Activated CD8-positive, alpha-beta memory T cell treated with anti-CD3 and anti-CD28 coated beads for 4 hours (primary cell): ENCODE measurements at regions not wholly inside any gene's neighbourhood (a gene's known extent, or its start where the extent isn't known, plus 50 kb on each side); places are given as distances from the start of the nearest gene placed in this dataset.

Experiments used
- DNase-seq, 2 donors: peaks; one replicate each; pipeline ENCODE4 v3.0.0-alpha.2; 2020; ENCODE audit warnings: low read depth in 2 of 2

GRCh38 chr1:58891347-58891746, 107.5 kb upstream of the JUN start:
- no peak for DNase-seq

- DNase-seq = no peak
Measured at GRCh38 chr1:58893257-58893869, 109.5 kb upstream of the JUN start.

- no peak for DNase-seq
Measured at GRCh38 chr1:58895082-58895481, 111.2 kb upstream of the JUN start.

GRCh38 chr1:58895559-58896145, 111.8 kb upstream of the JUN start:
- no peak for DNase-seq

GRCh38 chr1:58896246-58897183, 112.7 kb upstream of the JUN start:
- DNase-seq = no peak

GRCh38 chr1:58898739-58899586, 115.1 kb upstream of the JUN start:
- DNase-seq = no peak

GRCh38 chr1:58899587-58900271, 115.9 kb upstream of the JUN start:
- DNase-seq = no peak

GRCh38 chr1:58900396-58900795, 116.5 kb upstream of the JUN start:
- DNase-seq = no peak

GRCh38 chr1:58901008-58901407, 117.2 kb upstream of the JUN start:
- no peak for DNase-seq

GRCh38 chr1:58902830-58903513, 119.1 kb upstream of the JUN start:
- DNase-seq = no peak

GRCh38 chr1:58903514-58904298, 119.9 kb upstream of the JUN start:
- peak; percentile 49 to 60 for DNase-seq

- no peak for DNase-seq
Measured at GRCh38 chr1:58904299-58905125, 120.7 kb upstream of the JUN start.

- DNase-seq = no peak
Measured at GRCh38 chr1:58905126-58905490, 121.3 kb upstream of the JUN start.

GRCh38 chr1:58905628-58906221, 121.9 kb upstream of the JUN start:
- DNase-seq = no peak

GRCh38 chr1:58907398-58907797, 123.6 kb upstream of the JUN start:
- no peak for DNase-seq

GRCh38 chr1:58908561-58909560, 125.0 kb upstream of the JUN start:
- no peak for DNase-seq

- no peak for DNase-seq
Measured at GRCh38 chr1:58909914-58910681, 126.3 kb upstream of the JUN start.
